Body of pancreas (tissue), 4 donors: ENCODE measurements at regions not wholly inside any gene's neighbourhood (a gene's known extent, or its start where the extent isn't known, plus 50 kb on each side); places are given as distances from the start of the nearest gene placed in this dataset.

Experiments
- CTCF ChIP-seq, 7 experiments: fragments of 450-650 bp in 4 of 7; fragments of 200-600 bp in 3 of 7; sonication (generic) in 3 of 7; IDR thresholded peaks; one replicate each; pipeline ENCODE4 v1.5.1; 2016 to 2019; ENCODE audit warnings: antibody characterized with exemption in 7 of 7
- POLR2A ChIP-seq, 3 donors: fragments of 450-650 bp; IDR thresholded peaks; one replicate each; pipeline ENCODE4 v1.6.1; 2016; ENCODE audit warnings: antibody characterized with exemption in 3 of 3, mild to moderate bottlenecking in 2 of 3

- TF ChIP-seq CTCF (IDR thresholded peaks at IDR 0.05) (peak in 4 of 7 experiments; percentile 15 to 36 (median 31)), POLR2A (IDR thresholded peaks at IDR 0.05) (no peak)
These were observed 180.7 kb downstream of the CEP135 start for GRCh38 chr4:56129431-56129861.
